Breast epithelium (tissue), 3 donors: ENCODE measurements at regions not wholly inside any gene's neighbourhood (a gene's known extent, or its start where the extent isn't known, plus 50 kb on each side); places are given as distances from the start of the nearest gene placed in this dataset.

Source experiments
- POLR2A ChIP-seq: fragments of 450-650 bp; IDR thresholded peaks from one replicate; pipeline ENCODE4 v1.6.1; 2016; ENCODE audit warnings: antibody characterized with exemption, mild to moderate bottlenecking, moderate library complexity
- TF ChIP-seq, protein P1 (sequence below), 3 donors: fragments of 450-650 bp; IDR thresholded peaks; one replicate each; pipeline ENCODE4 v1.5.1; 2016 to 2017; ENCODE audit warnings: antibody characterized with exemption in 3 of 3, mild to moderate bottlenecking in 3 of 3, moderate library complexity in 3 of 3

DNA sequence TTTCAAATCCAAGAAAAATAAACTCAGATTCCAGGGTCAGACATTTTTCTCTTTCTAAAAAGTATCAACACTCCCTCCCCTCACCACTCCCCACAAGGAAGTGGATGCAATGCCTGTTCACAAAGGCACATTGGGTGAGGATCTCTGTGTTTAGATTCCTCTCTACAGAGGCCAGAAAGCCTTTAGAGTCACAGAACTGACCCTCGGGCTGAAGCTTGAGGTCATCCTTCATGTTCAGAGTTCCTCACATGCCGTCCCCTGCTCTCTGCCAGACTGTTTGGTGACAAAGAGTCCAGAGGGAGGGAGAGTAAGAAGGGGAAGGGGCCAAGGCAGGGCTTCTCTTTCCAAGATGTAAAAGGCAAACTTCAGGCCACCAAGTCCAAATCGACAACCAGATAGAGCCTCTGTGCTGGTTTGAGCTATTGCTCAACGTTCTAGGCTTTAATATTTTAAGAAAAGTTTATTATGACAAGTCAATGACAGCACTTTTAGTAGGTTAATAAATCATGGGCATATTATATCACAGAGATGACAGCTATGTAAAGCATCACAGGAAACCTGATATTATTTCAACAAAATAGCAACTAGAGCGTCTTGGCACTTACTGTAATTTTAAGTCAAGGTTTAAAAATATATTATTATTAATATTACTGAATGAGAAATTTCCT is 269.4 kb downstream of the ETAA1 start:
- TF ChIP-seq, protein P1, sequence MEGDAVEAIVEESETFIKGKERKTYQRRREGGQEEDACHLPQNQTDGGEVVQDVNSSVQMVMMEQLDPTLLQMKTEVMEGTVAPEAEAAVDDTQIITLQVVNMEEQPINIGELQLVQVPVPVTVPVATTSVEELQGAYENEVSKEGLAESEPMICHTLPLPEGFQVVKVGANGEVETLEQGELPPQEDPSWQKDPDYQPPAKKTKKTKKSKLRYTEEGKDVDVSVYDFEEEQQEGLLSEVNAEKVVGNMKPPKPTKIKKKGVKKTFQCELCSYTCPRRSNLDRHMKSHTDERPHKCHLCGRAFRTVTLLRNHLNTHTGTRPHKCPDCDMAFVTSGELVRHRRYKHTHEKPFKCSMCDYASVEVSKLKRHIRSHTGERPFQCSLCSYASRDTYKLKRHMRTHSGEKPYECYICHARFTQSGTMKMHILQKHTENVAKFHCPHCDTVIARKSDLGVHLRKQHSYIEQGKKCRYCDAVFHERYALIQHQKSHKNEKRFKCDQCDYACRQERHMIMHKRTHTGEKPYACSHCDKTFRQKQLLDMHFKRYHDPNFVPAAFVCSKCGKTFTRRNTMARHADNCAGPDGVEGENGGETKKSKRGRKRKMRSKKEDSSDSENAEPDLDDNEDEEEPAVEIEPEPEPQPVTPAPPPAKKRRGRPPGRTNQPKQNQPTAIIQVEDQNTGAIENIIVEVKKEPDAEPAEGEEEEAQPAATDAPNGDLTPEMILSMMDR (IDR thresholded peaks at IDR 0.05): no peak
- TF ChIP-seq POLR2A: no peak
